HG02943 (cell line): ENCODE measurements at regions not wholly inside any gene's neighbourhood (a gene's known extent, or its start where the extent isn't known, plus 50 kb on each side); places are given as distances from the start of the nearest gene placed in this dataset.
A peak's percentile ranks its signal among the peaks of the same experiment; 100 is the strongest.

Experiments used
- ATAC-seq: cut with Tn5 transposase; IDR thresholded peaks from one replicate; pipeline ENCODE4 v1.9.1; 2021; ENCODE audit warnings: mild to moderate bottlenecking, low read depth, moderate library complexity; ENCODE audit not compliant: unreplicated experiment

GRCh38 chr11:80846979-80847378, 1406.1 kb upstream of the TENM4 start:
- ATAC-seq, result peak; percentile 91

- ATAC-seq, result no peak
Observed at GRCh38 chr11:80846442-80846841, 1405.6 kb upstream of the TENM4 start.

GRCh38 chr11:80844110-80844819, 1403.4 kb upstream of the TENM4 start:
- no peak for ATAC-seq

GRCh38 chr11:80843266-80843974, 1402.6 kb upstream of the TENM4 start:
- peak; percentile 51 for ATAC-seq

- ATAC-seq, result no peak
Observed at GRCh38 chr11:80842246-80842645, 1401.4 kb upstream of the TENM4 start.

- ATAC-seq, result no peak
Observed at GRCh38 chr11:80841675-80842074, 1400.8 kb upstream of the TENM4 start.

GRCh38 chr11:80838153-80838552, 1397.3 kb upstream of the TENM4 start:
- no peak for ATAC-seq

GRCh38 chr11:80837051-80837450, 1396.2 kb upstream of the TENM4 start:
- ATAC-seq, result no peak

- no peak for ATAC-seq
Observed at GRCh38 chr11:80831374-80831773, 1390.5 kb upstream of the TENM4 start.

- ATAC-seq, result no peak
Observed at GRCh38 chr11:80827781-80828180, 1387.0 kb upstream of the TENM4 start.

- no peak for ATAC-seq
Observed at GRCh38 chr11:80826808-80827207, 1386.0 kb upstream of the TENM4 start.

- ATAC-seq, result no peak
Observed at GRCh38 chr11:80822308-80822707, 1381.5 kb upstream of the TENM4 start.

- no peak for ATAC-seq
Observed at GRCh38 chr11:80819271-80819670, 1378.4 kb upstream of the TENM4 start.

GRCh38 chr11:80816966-80817365, 1376.1 kb upstream of the TENM4 start:
- peak; percentile 40 for ATAC-seq

- peak; percentile 25 for ATAC-seq
Observed at GRCh38 chr11:80816454-80816847, 1375.6 kb upstream of the TENM4 start.

- peak; percentile 92 for ATAC-seq
Observed at GRCh38 chr11:80815752-80816453, 1375.1 kb upstream of the TENM4 start.

- no peak for ATAC-seq
Observed at GRCh38 chr11:80814813-80815212, 1374.0 kb upstream of the TENM4 start.

- ATAC-seq, result no peak
Observed at GRCh38 chr11:80810695-80811094, 1369.9 kb upstream of the TENM4 start.

GRCh38 chr11:80798174-80798573, 1357.3 kb upstream of the TENM4 start:
- ATAC-seq, result no peak

- ATAC-seq, result no peak
Observed at GRCh38 chr11:80783561-80783960, 1342.7 kb upstream of the TENM4 start.

GRCh38 chr11:80782135-80782885, 1341.5 kb upstream of the TENM4 start:
- no peak for ATAC-seq
